ENCODE measurements at regions not wholly inside any gene's neighbourhood (a gene's known extent, or its start where the extent isn't known, plus 50 kb on each side); places are given as distances from the start of the nearest gene placed in this dataset.
"Not testable (repeated sequence)": the region's sequence is repeated elsewhere in the genome, so short reads cannot be mapped to it uniquely, and the experiment has no call there.

GRCh38 chr2:195433729-195434128, 223.3 kb upstream of the SLC39A10 start:
- H3K4me2 ChIP-seq (ENCODE audit: insufficient read depth in 1 of 2, low read depth in 2 of 2, low read length in 2 of 2); H4K91ac ChIP-seq (replicated peaks; ENCODE audit: insufficient read length, low read length); H2BK120ac ChIP-seq (replicated peaks; ENCODE audit: low read depth, low read length); H4K20me1 ChIP-seq (replicated peaks in 1 of 2; ENCODE audit: control insufficient read depth in 1 of 2, insufficient read depth in 2 of 2, low read length in 2 of 2); H4K8ac ChIP-seq (ENCODE audit: extremely low read depth, insufficient read depth, low read length); H3K14ac ChIP-seq (ENCODE audit: insufficient read length); H2BK20ac ChIP-seq (ENCODE audit: low read length); H3K79me2 ChIP-seq (ENCODE audit: control insufficient read depth in 1 of 2, insufficient read depth in 2 of 2, low read length in 2 of 2); H3K27me3 ChIP-seq (replicated peaks in 1 of 4; ENCODE audit: control insufficient read depth in 3 of 4, extremely low read depth in 1 of 4, insufficient read depth in 3 of 4, low read length in 3 of 4); H4K5ac ChIP-seq (ENCODE audit: insufficient read length, low read depth, low read length); H3K27ac ChIP-seq (ENCODE audit: low read depth, low read length); H3K4ac ChIP-seq (replicated peaks; ENCODE audit: insufficient read length, low read depth, low read length); H3K18ac ChIP-seq (ENCODE audit: extremely low read depth, low read length); DNase-seq (ENCODE audit: low read depth in 1 of 2, low spot score in 2 of 2); POLR2A ChIA-PET (ENCODE audit: partially characterized antibody); FAIRE-seq; H3K23me2 ChIP-seq (ENCODE audit: low read depth, low read length); CTCF ChIA-PET (ENCODE audit: partially characterized antibody); H3K79me1 ChIP-seq (ENCODE audit: low read depth, low read length); H3K56ac ChIP-seq (replicated peaks; ENCODE audit: insufficient read length, low read depth, low read length); H3K23ac ChIP-seq (ENCODE audit: insufficient read length); H2AFZ ChIP-seq (ENCODE audit: low read length); H3K9me3 ChIP-seq (ENCODE audit: insufficient read depth in 2 of 2, low read depth in 1 of 2, low read length in 1 of 2); H2BK12ac ChIP-seq (ENCODE audit: low read depth, low read length); H3K4me3 ChIP-seq (ENCODE audit: extremely low read depth in 1 of 4, insufficient read depth in 2 of 4, low read depth in 3 of 4, low read length in 4 of 4); H3K9ac ChIP-seq (replicated peaks in 1 of 4; ENCODE audit: extremely low read depth in 1 of 4, low read depth in 3 of 4, low read length in 3 of 4); H2AK5ac ChIP-seq (ENCODE audit: low read depth, low read length); H2BK5ac ChIP-seq (ENCODE audit: low read depth, low read length); H2BK15ac ChIP-seq (ENCODE audit: low read length); H3K36me3 ChIP-seq (ENCODE audit: control insufficient read depth in 2 of 4, insufficient read depth in 4 of 4, low read length in 3 of 4); H3K4me1 ChIP-seq (replicated peaks in 1 of 4; ENCODE audit: control insufficient read depth in 3 of 4, insufficient read depth in 4 of 4, low read length in 3 of 4): not testable (repeated sequence)
- 57% methylated on average over 2 of the region's 2 CpGs; no CpG with 5 or more reads in 1 of the 2 experiments for WGBS, 2 experiments (ENCODE audit: extremely low coverage in 1 of 2, insufficient coverage in 1 of 2, insufficient read length in 1 of 2, insufficient replicate concordance in 2 of 2, low coverage in 1 of 2, low lambda C conversion rate in 2 of 2, missing lambda C conversion rate in 1 of 2)
